Liver (tissue), 8 donors: ENCODE measurements at regions not wholly inside any gene's neighbourhood (a gene's known extent, or its start where the extent isn't known, plus 50 kb on each side); places are given as distances from the start of the nearest gene placed in this dataset.

ENCODE experiments used
- DNase-seq: peaks from one replicate; pipeline ENCODE4 v3.0.0-alpha.2; 2017; ENCODE audit warnings: low spot score
- H3K27ac ChIP-seq, 2 donors: one replicate each; pipeline ENCODE4 v1.7.0; 2013; ENCODE audit warnings: inconsistent platforms in 2 of 2, low read length in 2 of 2, control low read depth in 1 of 2, low read depth in 1 of 2, mild to moderate bottlenecking in 1 of 2
- H3K27me3 ChIP-seq, 4 donors: one replicate each; pipeline versions ENCODE4 v1.6.1 to v1.7.0; 2013; ENCODE audit warnings: low read length in 3 of 4, inconsistent platforms in 1 of 4, mild to moderate bottlenecking in 1 of 4, moderate library complexity in 1 of 4; ENCODE audit not compliant: control insufficient read depth in 4 of 4, insufficient read depth in 4 of 4
- H3K36me3 ChIP-seq, 4 donors: one replicate each; pipeline versions ENCODE4 v1.6.1 to v1.7.0; 2013; ENCODE audit warnings: low read length in 3 of 4, mild to moderate bottlenecking in 3 of 4, low read depth in 1 of 4, moderate library complexity in 1 of 4; ENCODE audit not compliant: control insufficient read depth in 4 of 4, insufficient read depth in 3 of 4
- H3K4me1 ChIP-seq, 4 donors: one replicate each; pipeline versions ENCODE4 v1.6.1 to v1.7.0; 2013; ENCODE audit warnings: low read length in 3 of 4, mild to moderate bottlenecking in 3 of 4, moderate library complexity in 1 of 4; ENCODE audit not compliant: control insufficient read depth in 4 of 4, insufficient read depth in 4 of 4
- H3K4me3 ChIP-seq, 3 donors: one replicate each; pipeline versions ENCODE4 v1.6.1 to v1.7.0; 2013; ENCODE audit warnings: low read length in 3 of 3, control low read depth in 1 of 3, low read depth in 1 of 3, mild to moderate bottlenecking in 1 of 3
- H3K9ac ChIP-seq, 2 donors: one replicate each; pipeline ENCODE4 v1.7.0; 2013; ENCODE audit warnings: low read length in 2 of 2, mild to moderate bottlenecking in 2 of 2, moderate library complexity in 2 of 2, control low read depth in 1 of 2, low read depth in 1 of 2
- H3K9me3 ChIP-seq, 4 donors: one replicate each; pipeline versions ENCODE4 v1.6.1 to v1.7.0; 2013; ENCODE audit warnings: low read length in 3 of 4; ENCODE audit not compliant: control insufficient read depth in 4 of 4
- EGR1 ChIP-seq, 2 donors: IDR thresholded peaks; 2 replicates each; pipeline ENCODE4 v1.6.1; 2016 to 2018; ENCODE audit warnings: antibody characterized with exemption in 2 of 2, low read depth in 2 of 2
- FOXA1 ChIP-seq: IDR thresholded peaks from 2 replicates; pipeline ENCODE4 v1.6.1; 2016; ENCODE audit warnings: antibody characterized with exemption
- FOXA2 ChIP-seq: IDR thresholded peaks from 2 replicates; pipeline ENCODE4 v1.6.1; 2016; ENCODE audit warnings: antibody characterized with exemption
- GABPA ChIP-seq, 2 donors: IDR thresholded peaks in 1 of 2; conservative IDR thresholded peaks in 1 of 2; 2 replicates each; pipeline ENCODE4 v1.6.1; 2016; ENCODE audit warnings: antibody characterized with exemption in 2 of 2, mild to moderate bottlenecking in 1 of 2, moderate library complexity in 1 of 2
- HNF4A ChIP-seq, 2 donors: conservative IDR thresholded peaks; 2 replicates each; pipeline ENCODE4 v1.6.1; 2016; ENCODE audit warnings: antibody characterized with exemption in 2 of 2, mild to moderate bottlenecking in 2 of 2
- HNF4G ChIP-seq: IDR thresholded peaks from 2 replicates; pipeline ENCODE4 v1.6.1; 2016; ENCODE audit warnings: antibody characterized with exemption
- JUND ChIP-seq, 2 donors: IDR thresholded peaks; 2 replicates each; pipeline ENCODE4 v1.6.1; 2016; ENCODE audit warnings: antibody characterized with exemption in 2 of 2
- NR2F2 ChIP-seq: IDR thresholded peaks from 2 replicates; pipeline ENCODE4 v1.6.1; 2016; ENCODE audit warnings: antibody characterized with exemption
- RAD21 ChIP-seq, 2 donors: IDR thresholded peaks; 2 replicates each; pipeline ENCODE4 v1.6.1; 2016; ENCODE audit warnings: antibody characterized with exemption in 2 of 2, mild to moderate bottlenecking in 2 of 2
- REST ChIP-seq: IDR thresholded peaks from 2 replicates; pipeline ENCODE4 v1.6.1; 2016; ENCODE audit warnings: antibody characterized with exemption, mild to moderate bottlenecking
- RXRA ChIP-seq, 2 donors: IDR thresholded peaks; 2 replicates each; pipeline ENCODE4 v1.6.1; 2017 to 2018; ENCODE audit warnings: antibody characterized with exemption in 2 of 2, mild to moderate bottlenecking in 1 of 2
- SP1 ChIP-seq: IDR thresholded peaks from 2 replicates; pipeline ENCODE4 v1.6.1; 2018; ENCODE audit warnings: antibody characterized with exemption, mild to moderate bottlenecking
- TAF1 ChIP-seq: conservative IDR thresholded peaks from 2 replicates; pipeline ENCODE4 v1.6.1; 2016; ENCODE audit warnings: antibody characterized with exemption, mild to moderate bottlenecking
- YY1 ChIP-seq: IDR thresholded peaks from 2 replicates; pipeline ENCODE4 v1.6.1; 2016; ENCODE audit warnings: antibody characterized with exemption, mild to moderate bottlenecking
- WGBS: extraction: QIAGEN DNeasy Blood & Tissue Kit; methylation state at CpG from one replicate; pipeline ENCODE4 v1.1.7; 2013; 5-methylcytosine and 5-hydroxymethylcytosine counted together
- TF ChIP-seq, protein P1 (sequence below): IDR thresholded peaks from 2 replicates; pipeline ENCODE4 v1.6.1; 2016; ENCODE audit warnings: antibody characterized with exemption
- TF ChIP-seq, protein P2 (sequence below): IDR thresholded peaks from 2 replicates; pipeline ENCODE4 v1.6.1; 2016; ENCODE audit warnings: antibody characterized with exemption
- TF ChIP-seq, protein P3 (sequence below): IDR thresholded peaks from 2 replicates; pipeline ENCODE4 v1.6.1; 2016; ENCODE audit warnings: antibody characterized with exemption
- TF ChIP-seq, protein P4 (sequence below): fragments of 150-350 bp; IDR thresholded peaks from 2 replicates; pipeline ENCODE4 v1.5.1; 2017; ENCODE audit warnings: improper control_type of control experiment, low read depth, low read length; ENCODE audit not compliant: missing input control
- donor health status: healthy.
- donor health status: healthy.
- donor health status: healthy.
- donor health status: healthy.
- donor health status: healthy.

DNA sequence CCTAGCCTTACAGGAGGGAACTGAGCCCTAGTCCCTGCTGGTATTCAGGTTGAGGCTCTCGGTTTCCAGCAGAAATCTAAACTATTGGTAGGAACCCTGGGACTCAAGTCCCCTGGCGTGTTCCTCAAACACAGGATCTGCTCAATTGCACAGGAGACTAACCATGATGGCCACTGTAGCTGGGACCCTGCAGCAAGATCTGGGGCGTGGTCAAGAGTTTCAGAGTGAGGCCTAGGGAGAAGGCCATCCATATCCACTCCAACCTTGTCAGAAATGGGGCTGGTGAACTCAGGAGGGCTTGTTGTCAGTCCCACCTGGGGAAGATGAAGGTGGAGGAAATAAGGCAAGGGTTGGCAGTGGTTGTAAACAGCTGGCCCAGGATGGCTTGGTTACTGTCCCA lies 49.9 kb upstream of the PAX6 start:
- DNase-seq, result no peak
- no peak overlapping the region for H3K4me3 ChIP-seq
- H3K9me3 ChIP-seq, result no peaks in the 10 kb centered on the region
- H3K9ac ChIP-seq, result no peak overlapping the region
- no peaks in the 10 kb centered on the region for H3K4me1 ChIP-seq
- WGBS, result 82% methylated on average over 3 of the region's 3 CpGs
- TF ChIP-seq REST (no peak), SP1 (no peak), RXRA (IDR thresholded peaks at IDR 0.05) (no peak), YY1 (no peak), FOXA2 (no peak), RAD21 (IDR thresholded peaks at IDR 0.05) (no peak), JUND (IDR thresholded peaks at IDR 0.05) (no peak), HNF4A (conservative IDR thresholded peaks at IDR 0.05) (no peak), TAF1 (no peak), EGR1 (IDR thresholded peaks at IDR 0.05; ENCODE audit: low read depth in 2 of 2) (no peak), GABPA (IDR thresholded peaks at IDR 0.05 in 1 of 2, conservative IDR thresholded peaks at IDR 0.05 in 1 of 2) (no peak), FOXA1 (no peak), NR2F2 (no peak), HNF4G (no peak)
- TF ChIP-seq, protein P1, sequence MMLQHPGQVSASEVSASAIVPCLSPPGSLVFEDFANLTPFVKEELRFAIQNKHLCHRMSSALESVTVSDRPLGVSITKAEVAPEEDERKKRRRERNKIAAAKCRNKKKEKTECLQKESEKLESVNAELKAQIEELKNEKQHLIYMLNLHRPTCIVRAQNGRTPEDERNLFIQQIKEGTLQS, result no peak
- TF ChIP-seq, protein P2, sequence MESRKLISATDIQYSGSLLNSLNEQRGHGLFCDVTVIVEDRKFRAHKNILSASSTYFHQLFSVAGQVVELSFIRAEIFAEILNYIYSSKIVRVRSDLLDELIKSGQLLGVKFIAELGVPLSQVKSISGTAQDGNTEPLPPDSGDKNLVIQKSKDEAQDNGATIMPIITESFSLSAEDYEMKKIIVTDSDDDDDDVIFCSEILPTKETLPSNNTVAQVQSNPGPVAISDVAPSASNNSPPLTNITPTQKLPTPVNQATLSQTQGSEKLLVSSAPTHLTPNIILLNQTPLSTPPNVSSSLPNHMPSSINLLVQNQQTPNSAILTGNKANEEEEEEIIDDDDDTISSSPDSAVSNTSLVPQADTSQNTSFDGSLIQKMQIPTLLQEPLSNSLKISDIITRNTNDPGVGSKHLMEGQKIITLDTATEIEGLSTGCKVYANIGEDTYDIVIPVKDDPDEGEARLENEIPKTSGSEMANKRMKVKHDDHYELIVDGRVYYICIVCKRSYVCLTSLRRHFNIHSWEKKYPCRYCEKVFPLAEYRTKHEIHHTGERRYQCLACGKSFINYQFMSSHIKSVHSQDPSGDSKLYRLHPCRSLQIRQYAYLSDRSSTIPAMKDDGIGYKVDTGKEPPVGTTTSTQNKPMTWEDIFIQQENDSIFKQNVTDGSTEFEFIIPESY, result no peak
- TF ChIP-seq, protein P3, sequence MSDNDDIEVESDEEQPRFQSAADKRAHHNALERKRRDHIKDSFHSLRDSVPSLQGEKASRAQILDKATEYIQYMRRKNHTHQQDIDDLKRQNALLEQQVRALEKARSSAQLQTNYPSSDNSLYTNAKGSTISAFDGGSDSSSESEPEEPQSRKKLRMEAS, result no peak
- TF ChIP-seq, protein P4, sequence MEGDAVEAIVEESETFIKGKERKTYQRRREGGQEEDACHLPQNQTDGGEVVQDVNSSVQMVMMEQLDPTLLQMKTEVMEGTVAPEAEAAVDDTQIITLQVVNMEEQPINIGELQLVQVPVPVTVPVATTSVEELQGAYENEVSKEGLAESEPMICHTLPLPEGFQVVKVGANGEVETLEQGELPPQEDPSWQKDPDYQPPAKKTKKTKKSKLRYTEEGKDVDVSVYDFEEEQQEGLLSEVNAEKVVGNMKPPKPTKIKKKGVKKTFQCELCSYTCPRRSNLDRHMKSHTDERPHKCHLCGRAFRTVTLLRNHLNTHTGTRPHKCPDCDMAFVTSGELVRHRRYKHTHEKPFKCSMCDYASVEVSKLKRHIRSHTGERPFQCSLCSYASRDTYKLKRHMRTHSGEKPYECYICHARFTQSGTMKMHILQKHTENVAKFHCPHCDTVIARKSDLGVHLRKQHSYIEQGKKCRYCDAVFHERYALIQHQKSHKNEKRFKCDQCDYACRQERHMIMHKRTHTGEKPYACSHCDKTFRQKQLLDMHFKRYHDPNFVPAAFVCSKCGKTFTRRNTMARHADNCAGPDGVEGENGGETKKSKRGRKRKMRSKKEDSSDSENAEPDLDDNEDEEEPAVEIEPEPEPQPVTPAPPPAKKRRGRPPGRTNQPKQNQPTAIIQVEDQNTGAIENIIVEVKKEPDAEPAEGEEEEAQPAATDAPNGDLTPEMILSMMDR, result no peak
- H3K36me3 ChIP-seq, result no peaks in the 10 kb centered on the region
- no peaks in the 10 kb centered on the region for H3K27me3 ChIP-seq
- H3K27ac ChIP-seq, result no peak overlapping the region
